GM12878 (cell line): ENCODE measurements at regions not wholly inside any gene's neighbourhood (a gene's known extent, or its start where the extent isn't known, plus 50 kb on each side); places are given as distances from the start of the nearest gene placed in this dataset.

Experiments
- RAD21 ChIP-seq: IDR thresholded peaks from 2 replicates; pipeline ENCODE4 v1.6.1; 2011; ENCODE audit warnings: mild to moderate bottlenecking, low read depth, low read length, moderate library complexity; ENCODE audit not compliant: insufficient read depth
- SMC3 ChIP-seq: IDR thresholded peaks from 2 replicates; pipeline ENCODE4 v1.6.1; 2011; ENCODE audit warnings: low read length, improper control_type of control experiment, borderline replicate concordance
- SRF ChIP-seq, 2 experiments: IDR thresholded peaks; 2 replicates each; pipeline ENCODE4 v1.6.1; 2011; ENCODE audit warnings: low read depth in 2 of 2, low read length in 2 of 2, mild to moderate bottlenecking in 1 of 2, moderate library complexity in 1 of 2
- TF ChIP-seq, protein P1 (sequence below): fragments of 150-350 bp; IDR thresholded peaks from 2 replicates; pipeline ENCODE4 v1.6.1; 2016; ENCODE audit warnings: low read depth, low read length
- TF ChIP-seq, protein P2 (sequence below), 3 experiments: IDR thresholded peaks in 2 of 3; conservative IDR thresholded peaks in 1 of 3; 2 replicates each; pipeline ENCODE4 v1.5.1; 2011; ENCODE audit warnings: low read depth in 3 of 3, low read length in 3 of 3, mild to moderate bottlenecking in 3 of 3, control low read depth in 2 of 3, moderate library complexity in 2 of 3, inconsistent platforms in 1 of 3, mixed read lengths in 1 of 3; ENCODE audit not compliant: control insufficient read depth in 2 of 3, insufficient read depth in 1 of 3; ENCODE audit errors: extremely low read depth in 1 of 3

- TF ChIP-seq, protein P1, sequence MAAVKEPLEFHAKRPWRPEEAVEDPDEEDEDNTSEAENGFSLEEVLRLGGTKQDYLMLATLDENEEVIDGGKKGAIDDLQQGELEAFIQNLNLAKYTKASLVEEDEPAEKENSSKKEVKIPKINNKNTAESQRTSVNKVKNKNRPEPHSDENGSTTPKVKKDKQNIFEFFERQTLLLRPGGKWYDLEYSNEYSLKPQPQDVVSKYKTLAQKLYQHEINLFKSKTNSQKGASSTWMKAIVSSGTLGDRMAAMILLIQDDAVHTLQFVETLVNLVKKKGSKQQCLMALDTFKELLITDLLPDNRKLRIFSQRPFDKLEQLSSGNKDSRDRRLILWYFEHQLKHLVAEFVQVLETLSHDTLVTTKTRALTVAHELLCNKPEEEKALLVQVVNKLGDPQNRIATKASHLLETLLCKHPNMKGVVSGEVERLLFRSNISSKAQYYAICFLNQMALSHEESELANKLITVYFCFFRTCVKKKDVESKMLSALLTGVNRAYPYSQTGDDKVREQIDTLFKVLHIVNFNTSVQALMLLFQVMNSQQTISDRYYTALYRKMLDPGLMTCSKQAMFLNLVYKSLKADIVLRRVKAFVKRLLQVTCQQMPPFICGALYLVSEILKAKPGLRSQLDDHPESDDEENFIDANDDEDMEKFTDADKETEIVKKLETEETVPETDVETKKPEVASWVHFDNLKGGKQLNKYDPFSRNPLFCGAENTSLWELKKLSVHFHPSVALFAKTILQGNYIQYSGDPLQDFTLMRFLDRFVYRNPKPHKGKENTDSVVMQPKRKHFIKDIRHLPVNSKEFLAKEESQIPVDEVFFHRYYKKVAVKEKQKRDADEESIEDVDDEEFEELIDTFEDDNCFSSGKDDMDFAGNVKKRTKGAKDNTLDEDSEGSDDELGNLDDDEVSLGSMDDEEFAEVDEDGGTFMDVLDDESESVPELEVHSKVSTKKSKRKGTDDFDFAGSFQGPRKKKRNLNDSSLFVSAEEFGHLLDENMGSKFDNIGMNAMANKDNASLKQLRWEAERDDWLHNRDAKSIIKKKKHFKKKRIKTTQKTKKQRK: no peak
- TF ChIP-seq SRF (IDR thresholded peaks at IDR 0.05; ENCODE audit: low read depth in 2 of 2, low read length in 2 of 2) (no peak), RAD21 (peak; percentile 68), SMC3 (peak; percentile 55; the same call in 1 of the 2 replicates)
- TF ChIP-seq, protein P2, sequence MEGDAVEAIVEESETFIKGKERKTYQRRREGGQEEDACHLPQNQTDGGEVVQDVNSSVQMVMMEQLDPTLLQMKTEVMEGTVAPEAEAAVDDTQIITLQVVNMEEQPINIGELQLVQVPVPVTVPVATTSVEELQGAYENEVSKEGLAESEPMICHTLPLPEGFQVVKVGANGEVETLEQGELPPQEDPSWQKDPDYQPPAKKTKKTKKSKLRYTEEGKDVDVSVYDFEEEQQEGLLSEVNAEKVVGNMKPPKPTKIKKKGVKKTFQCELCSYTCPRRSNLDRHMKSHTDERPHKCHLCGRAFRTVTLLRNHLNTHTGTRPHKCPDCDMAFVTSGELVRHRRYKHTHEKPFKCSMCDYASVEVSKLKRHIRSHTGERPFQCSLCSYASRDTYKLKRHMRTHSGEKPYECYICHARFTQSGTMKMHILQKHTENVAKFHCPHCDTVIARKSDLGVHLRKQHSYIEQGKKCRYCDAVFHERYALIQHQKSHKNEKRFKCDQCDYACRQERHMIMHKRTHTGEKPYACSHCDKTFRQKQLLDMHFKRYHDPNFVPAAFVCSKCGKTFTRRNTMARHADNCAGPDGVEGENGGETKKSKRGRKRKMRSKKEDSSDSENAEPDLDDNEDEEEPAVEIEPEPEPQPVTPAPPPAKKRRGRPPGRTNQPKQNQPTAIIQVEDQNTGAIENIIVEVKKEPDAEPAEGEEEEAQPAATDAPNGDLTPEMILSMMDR (IDR thresholded peaks at IDR 0.05 in 2 of 3, conservative IDR thresholded peaks at IDR 0.05 in 1 of 3; ENCODE audit: control insufficient read depth in 2 of 3, extremely low read depth in 1 of 3, insufficient read depth in 1 of 3, low read depth in 3 of 3, low read length in 3 of 3): peak; percentile 64 to 72 (median 70); a peak in 5 of 6 replicates
Observed at GRCh38 chr18:70454704-70455322, 166.0 kb downstream of the SOCS6 start (continued).
